ENCODE measurements at regions not wholly inside any gene's neighbourhood (a gene's known extent, or its start where the extent isn't known, plus 50 kb on each side); places are given as distances from the start of the nearest gene placed in this dataset.
"Not testable (repeated sequence)": the region's sequence is repeated elsewhere in the genome, so short reads cannot be mapped to it uniquely, and the experiment has no call there.

DNA sequence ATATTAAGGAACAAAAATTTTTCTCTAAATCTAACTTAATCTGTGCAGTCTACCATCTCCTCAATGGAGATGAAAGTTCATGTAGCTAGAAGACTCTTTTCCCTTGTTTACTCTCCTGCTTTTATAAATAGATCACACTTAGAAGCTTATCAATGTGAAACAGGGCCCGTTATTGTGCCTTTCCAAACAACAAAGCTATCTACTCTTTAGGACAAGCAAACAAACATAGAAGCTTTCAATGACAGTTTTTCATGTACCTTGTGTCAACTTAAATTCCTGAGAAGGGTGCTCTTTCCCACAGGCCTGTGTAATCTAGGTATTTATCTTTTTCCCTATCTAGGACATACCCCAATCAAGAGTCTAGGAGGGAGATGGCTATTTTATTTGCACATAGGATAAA is 247.8 kb upstream of the CWC22 start:
- H3K27ac Mint-ChIP-seq (ENCODE audit: unreplicated experiment), result no peak overlapping the region
- no peaks in the 10 kb centered on the region for H3K27me3 Mint-ChIP-seq (ENCODE audit: low read depth)
- H3K4me1 Mint-ChIP-seq, result no peaks in the 10 kb centered on the region
- no peaks in the 10 kb centered on the region for H3K9me3 Mint-ChIP-seq
- no peak overlapping the region for H3K4me3 Mint-ChIP-seq
- no peaks in the 10 kb centered on the region for H3K36me3 Mint-ChIP-seq (ENCODE audit: low read depth)
- TF ChIP-seq, protein P1, sequence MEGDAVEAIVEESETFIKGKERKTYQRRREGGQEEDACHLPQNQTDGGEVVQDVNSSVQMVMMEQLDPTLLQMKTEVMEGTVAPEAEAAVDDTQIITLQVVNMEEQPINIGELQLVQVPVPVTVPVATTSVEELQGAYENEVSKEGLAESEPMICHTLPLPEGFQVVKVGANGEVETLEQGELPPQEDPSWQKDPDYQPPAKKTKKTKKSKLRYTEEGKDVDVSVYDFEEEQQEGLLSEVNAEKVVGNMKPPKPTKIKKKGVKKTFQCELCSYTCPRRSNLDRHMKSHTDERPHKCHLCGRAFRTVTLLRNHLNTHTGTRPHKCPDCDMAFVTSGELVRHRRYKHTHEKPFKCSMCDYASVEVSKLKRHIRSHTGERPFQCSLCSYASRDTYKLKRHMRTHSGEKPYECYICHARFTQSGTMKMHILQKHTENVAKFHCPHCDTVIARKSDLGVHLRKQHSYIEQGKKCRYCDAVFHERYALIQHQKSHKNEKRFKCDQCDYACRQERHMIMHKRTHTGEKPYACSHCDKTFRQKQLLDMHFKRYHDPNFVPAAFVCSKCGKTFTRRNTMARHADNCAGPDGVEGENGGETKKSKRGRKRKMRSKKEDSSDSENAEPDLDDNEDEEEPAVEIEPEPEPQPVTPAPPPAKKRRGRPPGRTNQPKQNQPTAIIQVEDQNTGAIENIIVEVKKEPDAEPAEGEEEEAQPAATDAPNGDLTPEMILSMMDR (conservative IDR thresholded peaks at IDR 0.05), result no peak
- DNase-seq (ENCODE audit: low read depth, low spot score), result no peak

DNA sequence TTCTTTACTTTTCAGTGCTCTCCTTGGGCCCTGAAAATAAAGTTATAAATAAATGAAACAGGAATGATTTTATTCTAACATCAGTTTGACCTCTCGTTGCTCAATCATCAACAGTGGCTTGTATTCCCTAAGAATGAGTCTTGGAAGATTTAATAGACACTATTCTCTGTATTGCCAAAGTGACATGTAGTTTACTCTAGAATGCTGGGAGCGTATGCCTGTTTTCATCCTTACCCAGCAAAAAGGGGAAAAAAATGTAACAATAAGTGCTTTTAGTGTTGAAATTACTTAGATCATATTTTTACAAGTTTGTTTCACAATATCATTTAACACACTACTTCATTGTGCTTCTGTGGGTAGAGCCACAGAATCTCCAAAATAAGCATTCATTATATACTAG is 240.6 kb upstream of the CWC22 start:
- Mint-ChIP-seq H3K9me3 (peaks cover 2% of the 10 kb centered on the region), H3K36me3 (ENCODE audit: low read depth) (no peaks in the 10 kb centered on the region), H3K4me3 (no peak overlapping the region), H3K4me1 (no peaks in the 10 kb centered on the region), H3K27ac (ENCODE audit: unreplicated experiment) (no peak overlapping the region), H3K27me3 (ENCODE audit: low read depth) (no peaks in the 10 kb centered on the region)
- TF ChIP-seq, protein P1 (conservative IDR thresholded peaks at IDR 0.05), result no peak
- no peak for DNase-seq (ENCODE audit: low read depth, low spot score)

GRCh38 chr2:180246268-180246667 is 239.2 kb upstream of the CWC22 start:
- no peaks in the 10 kb centered on the region for H3K36me3 Mint-ChIP-seq (ENCODE audit: low read depth)
- no peaks in the 10 kb centered on the region for H3K27me3 Mint-ChIP-seq (ENCODE audit: low read depth)
- H3K4me1 Mint-ChIP-seq, result no peaks in the 10 kb centered on the region
- H3K27ac Mint-ChIP-seq (ENCODE audit: unreplicated experiment), result no peak overlapping the region
- TF ChIP-seq, protein P1 (conservative IDR thresholded peaks at IDR 0.05), result no peak
- DNase-seq (ENCODE audit: low read depth, low spot score), result no peak
- H3K9me3 Mint-ChIP-seq, result peaks cover 2% of the 10 kb centered on the region
- H3K4me3 Mint-ChIP-seq, result no peak overlapping the region

DNA sequence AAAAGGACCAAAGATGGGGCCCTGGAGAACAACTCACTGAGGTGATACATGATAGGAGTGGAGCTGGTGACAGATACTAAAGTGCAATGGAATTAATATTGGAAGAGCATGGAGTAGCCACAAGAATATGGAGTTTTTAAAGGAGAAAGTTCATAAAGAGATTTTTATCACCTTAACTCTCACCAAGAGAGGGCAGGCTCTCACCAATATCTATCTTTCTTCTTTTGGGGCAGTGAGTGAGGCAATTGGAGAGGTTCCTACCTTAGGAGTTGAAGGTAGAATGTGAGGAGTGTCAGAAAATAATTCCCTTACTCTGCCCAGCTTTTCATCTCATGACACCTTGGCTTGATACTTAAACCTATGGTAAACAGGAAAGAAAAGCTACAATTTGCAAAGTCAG is 233.7 kb upstream of the CWC22 start:
- Mint-ChIP-seq H3K27ac (ENCODE audit: unreplicated experiment) (no peak overlapping the region), H3K4me3 (no peak overlapping the region), H3K27me3 (ENCODE audit: low read depth) (no peaks in the 10 kb centered on the region), H3K36me3 (ENCODE audit: low read depth) (no peaks in the 10 kb centered on the region), H3K9me3 (peaks cover 2% of the 10 kb centered on the region), H3K4me1 (no peaks in the 10 kb centered on the region)
- TF ChIP-seq, protein P1 (conservative IDR thresholded peaks at IDR 0.05), result no peak
- DNase-seq (ENCODE audit: low read depth, low spot score), result no peak

GRCh38 chr2:180238729-180239128 is 231.6 kb upstream of the CWC22 start:
- DNase-seq (ENCODE audit: low read depth, low spot score), result no peak
- H3K4me1 Mint-ChIP-seq, result no peaks in the 10 kb centered on the region
- H3K9me3 Mint-ChIP-seq, result no peaks in the 10 kb centered on the region
- no peaks in the 10 kb centered on the region for H3K36me3 Mint-ChIP-seq (ENCODE audit: low read depth)
- no peak overlapping the region for H3K27ac Mint-ChIP-seq (ENCODE audit: unreplicated experiment)
- H3K27me3 Mint-ChIP-seq (ENCODE audit: low read depth), result no peaks in the 10 kb centered on the region
- TF ChIP-seq, protein P1 (conservative IDR thresholded peaks at IDR 0.05), result no peak
- no peak overlapping the region for H3K4me3 Mint-ChIP-seq

GRCh38 chr2:180236061-180236460 is 229.0 kb upstream of the CWC22 start:
- not testable (repeated sequence) for DNase-seq (ENCODE audit: low read depth, low spot score)

GRCh38 chr2:180235506-180235905 is 228.4 kb upstream of the CWC22 start:
- not testable (repeated sequence) for H3K27ac Mint-ChIP-seq (ENCODE audit: unreplicated experiment); DNase-seq (ENCODE audit: low read depth, low spot score); H3K36me3 Mint-ChIP-seq (ENCODE audit: low read depth); H3K27me3 Mint-ChIP-seq (ENCODE audit: low read depth); H3K9me3 Mint-ChIP-seq; H3K4me1 Mint-ChIP-seq; H3K4me3 Mint-ChIP-seq

More at GRCh38 chr2:180236061-180236460, 229.0 kb upstream of the CWC22 start:
- not testable (repeated sequence) for H3K27ac Mint-ChIP-seq (ENCODE audit: unreplicated experiment); H3K36me3 Mint-ChIP-seq (ENCODE audit: low read depth); H3K4me1 Mint-ChIP-seq; H3K4me3 Mint-ChIP-seq; H3K9me3 Mint-ChIP-seq; H3K27me3 Mint-ChIP-seq (ENCODE audit: low read depth)

DNA sequence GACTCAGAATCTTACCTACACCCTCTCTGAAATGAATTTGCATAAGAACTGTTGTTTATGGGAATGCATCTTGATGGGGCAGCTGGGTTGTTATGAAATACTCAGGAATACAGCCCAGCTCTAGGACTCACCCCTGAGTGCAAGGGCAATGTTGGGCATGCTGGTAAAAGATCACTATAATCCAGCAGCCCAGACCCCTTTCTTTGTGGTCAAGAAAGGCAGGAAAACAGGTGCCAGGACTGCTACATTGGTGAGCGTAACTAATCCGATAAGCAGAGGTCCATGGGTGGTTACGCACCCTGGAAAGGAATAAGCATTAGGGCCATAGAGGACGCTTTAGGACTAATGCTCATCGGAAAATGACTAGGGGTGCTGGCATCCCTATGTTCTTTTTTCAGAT is 227.9 kb upstream of the CWC22 start:
- H3K27ac Mint-ChIP-seq (ENCODE audit: unreplicated experiment); DNase-seq (ENCODE audit: low read depth, low spot score); H3K36me3 Mint-ChIP-seq (ENCODE audit: low read depth); H3K4me3 Mint-ChIP-seq; H3K27me3 Mint-ChIP-seq (ENCODE audit: low read depth); H3K4me1 Mint-ChIP-seq; H3K9me3 Mint-ChIP-seq: not testable (repeated sequence)
